Transverse colon (tissue), 4 donors: ENCODE measurements at regions not wholly inside any gene's neighbourhood (a gene's known extent, or its start where the extent isn't known, plus 50 kb on each side); places are given as distances from the start of the nearest gene placed in this dataset.

Experiments
- DNase-seq: peaks from one replicate; pipeline ENCODE4 v3.0.0-alpha.2; 2019
- H3K27ac ChIP-seq, 4 donors: fragments of 200-600 bp; sonication (generic); 2 replicates each; pipeline ENCODE4 v1.5.1; 2016 to 2018; ENCODE audit warnings: inconsistent platforms in 4 of 4
- H3K27me3 ChIP-seq: fragments of 200-600 bp; sonication (generic); 2 replicates; pipeline ENCODE4 v1.5.1; 2017; ENCODE audit warnings: inconsistent platforms
- H3K36me3 ChIP-seq, 4 donors: fragments of 200-600 bp; sonication (generic); 2 replicates each; pipeline ENCODE4 v1.5.1; 2017 to 2019; ENCODE audit warnings: inconsistent platforms in 4 of 4
- H3K4me1 ChIP-seq, 4 donors: fragments of 200-600 bp; sonication (generic); 2 replicates each; pipeline ENCODE4 v1.5.1; 2017 to 2020; ENCODE audit warnings: inconsistent platforms in 4 of 4
- H3K4me3 ChIP-seq, 4 donors: fragments of 200-600 bp; sonication (generic); 1 replicate in 1 of 4; 2 replicates in 3 of 4; pipeline versions ENCODE4 v1.5.1 to v1.6.1; 2017 to 2019; ENCODE audit warnings: inconsistent platforms in 4 of 4
- H3K9me3 ChIP-seq, 2 donors: fragments of 200-600 bp; sonication (generic); 2 replicates each; pipeline ENCODE4 v1.5.1; 2017 to 2019; ENCODE audit warnings: inconsistent platforms in 2 of 2
- CTCF ChIP-seq, 5 experiments: fragments of 200-600 bp in 3 of 5; fragments of 450-650 bp in 2 of 5; sonication (generic) in 3 of 5; IDR thresholded peaks; 1 replicate in 2 of 5; 2 replicates in 3 of 5; pipeline ENCODE4 v1.5.1; 2016 to 2017; ENCODE audit warnings: antibody characterized with exemption in 5 of 5, inconsistent platforms in 3 of 5, mild to moderate bottlenecking in 2 of 5, moderate library complexity in 1 of 5
- EP300 ChIP-seq: sonication (generic); formaldehyde crosslinking; IDR thresholded peaks from one replicate; pipeline ENCODE4 v1.6.1; 2017; ENCODE audit warnings: antibody characterized with exemption, low read depth
- POLR2A ChIP-seq: fragments of 450-650 bp; IDR thresholded peaks from one replicate; pipeline ENCODE4 v1.6.1; 2016; ENCODE audit warnings: antibody characterized with exemption, mild to moderate bottlenecking, moderate library complexity
- POLR2AphosphoS5 ChIP-seq, 3 donors: sonication (generic); formaldehyde crosslinking; IDR thresholded peaks; one replicate each; pipeline ENCODE4 v1.6.1; 2016; ENCODE audit warnings: antibody characterized with exemption in 3 of 3
- WGBS, 2 donors: methylation state at CpG; one replicate each; pipeline ENCODE4 v1.1.5; 2018; ENCODE audit warnings: low coverage in 1 of 2; 5-methylcytosine and 5-hydroxymethylcytosine counted together
- in situ Hi-C, 4 donors: fragments of 200-750 bp; cut with MboI; loops; one replicate each; pipeline versions ENCODE4 v1.15.0 to v1.15.1; 2017; ENCODE audit warnings: low sequenced_read_pairs in 3 of 4, low pct_ligation_motif_present in 1 of 4, low pct_unique_long_range_greater_than_20kb in 1 of 4
- intact Hi-C: fragments of 100-400 bp; cut with DNase I; formaldehyde crosslinking; loops from one replicate; pipeline ENCODE4 v1.15.1; 2023; ENCODE audit warnings: low total_unique reads

- Histone ChIP-seq H3K27ac (no peak overlapping the region), H3K4me1 (no peaks in the 10 kb centered on the region), H3K36me3 (no peaks in the 10 kb centered on the region), H3K9me3 (no peaks in the 10 kb centered on the region), H3K4me3 (no peak overlapping the region), H3K27me3 (no peaks in the 10 kb centered on the region)
- no peak for TF ChIP-seq EP300
- TF ChIP-seq POLR2AphosphoS5 (IDR thresholded peaks at IDR 0.05): no peak
- no peak for TF ChIP-seq POLR2A
- TF ChIP-seq CTCF (IDR thresholded peaks at IDR 0.05): no peak
- 80% methylated on average over 8 of the region's 8 CpGs; no CpG with 5 or more reads in 1 of the 2 donors for WGBS, 2 donors
- intact Hi-C loops: loop anchor here (10.0 kb wide), 1 partner anchor 533 kb away; no protein-coding TSS in a partner anchor
- DNase-seq: no peak
- in situ Hi-C loops: loop anchor here in 2 of 4 donors (25.0 kb wide), 2 partner anchors 256 to 531 kb away; partner anchors contain the start of genes ICE1 (in 2 of the 2) and ADAMTS16 (in 1 of the 2)
These were observed 258.6 kb upstream of the ADAMTS16 start for GRCh38 chr5:4881366-4882002.

GRCh38 chr5:4882186-4882585, 257.9 kb upstream of the ADAMTS16 start:
- no peak overlapping the region for H3K27ac ChIP-seq
- no peaks in the 10 kb centered on the region for H3K4me1 ChIP-seq
- in situ Hi-C loops (loop anchor here in 2 of 4 donors (25.0 kb wide), 2 partner anchors 255 to 530 kb away; partner anchors contain the start of genes ICE1 (in 2 of the 2) and ADAMTS16 (in 1 of the 2)), intact Hi-C loops (loop anchor here (10.0 kb wide), 1 partner anchor 533 kb away; no protein-coding TSS in a partner anchor)
- H3K36me3 ChIP-seq: no peaks in the 10 kb centered on the region
- H3K9me3 ChIP-seq: no peaks in the 10 kb centered on the region
- 86% methylated on average over 4 of the region's 4 CpGs; no CpG with 5 or more reads in 1 of the 2 donors for WGBS, 2 donors
- TF ChIP-seq EP300 (no peak), POLR2A (no peak), POLR2AphosphoS5 (IDR thresholded peaks at IDR 0.05) (no peak)
- H3K4me3 ChIP-seq: no peak overlapping the region
- no peak for DNase-seq
- no peaks in the 10 kb centered on the region for H3K27me3 ChIP-seq

GRCh38 chr5:4883360-4883759, 256.8 kb upstream of the ADAMTS16 start:
- Histone ChIP-seq H3K4me3 (no peak overlapping the region), H3K4me1 (no peaks in the 10 kb centered on the region), H3K36me3 (no peaks in the 10 kb centered on the region), H3K27ac (no peak overlapping the region), H3K27me3 (no peaks in the 10 kb centered on the region), H3K9me3 (no peaks in the 10 kb centered on the region)
- WGBS, 2 donors: 73% methylated on average over 3 to 6 of the region's 6 CpGs
- intact Hi-C loops: loop anchor here (10.0 kb wide), 1 partner anchor 531 kb away; no protein-coding TSS in a partner anchor
- DNase-seq: no peak
- TF ChIP-seq CTCF (IDR thresholded peaks at IDR 0.05) (no peak), POLR2AphosphoS5 (IDR thresholded peaks at IDR 0.05) (no peak), POLR2A (no peak), EP300 (no peak)
- in situ Hi-C loops: loop anchor here in 2 of 4 donors (25.0 kb wide), 2 partner anchors 254 to 529 kb away; partner anchors contain the start of genes ICE1 (in 2 of the 2) and ADAMTS16 (in 1 of the 2)

- no peak for DNase-seq
- H3K9me3 ChIP-seq: no peaks in the 10 kb centered on the region
- WGBS, 2 donors: 67 to 75% methylated on average over 1 to 9 of the region's 9 CpGs
- no peaks in the 10 kb centered on the region for H3K4me1 ChIP-seq
- no peaks in the 10 kb centered on the region for H3K27me3 ChIP-seq
- intact Hi-C loops (no loop called here), in situ Hi-C loops (loop anchor here in 2 of 4 donors (25.0 kb wide), 2 partner anchors 244 to 519 kb away; partner anchors contain the start of genes ICE1 (in 2 of the 2) and ADAMTS16 (in 1 of the 2))
- TF ChIP-seq POLR2AphosphoS5 (IDR thresholded peaks at IDR 0.05) (no peak), EP300 (no peak), CTCF (IDR thresholded peaks at IDR 0.05) (no peak), POLR2A (no peak)
- H3K36me3 ChIP-seq: no peaks in the 10 kb centered on the region
- no peak overlapping the region for H3K4me3 ChIP-seq
- H3K27ac ChIP-seq: no peak overlapping the region
These were observed 246.9 kb upstream of the ADAMTS16 start for GRCh38 chr5:4893063-4893744.
